ENCODE measurements at regions not wholly inside any gene's neighbourhood (a gene's known extent, or its start where the extent isn't known, plus 50 kb on each side); places are given as distances from the start of the nearest gene placed in this dataset.
"Not testable (repeated sequence)": the region's sequence is repeated elsewhere in the genome, so short reads cannot be mapped to it uniquely, and the experiment has no call there.

GRCh38 chr4:83947125-83947829 is 411.4 kb downstream of the GPAT3 start:
- no peak overlapping the region for H3K9ac ChIP-seq (ENCODE audit: extremely low read depth, insufficient read length, low read length)
- no peak overlapping the region for H2BK5ac ChIP-seq (ENCODE audit: insufficient read length, low read length)
- no peak overlapping the region for H3K27ac ChIP-seq (ENCODE audit: insufficient read length, low read depth, low read length)
- H2AK5ac ChIP-seq (ENCODE audit: insufficient read length, low read length), result no peak overlapping the region
- H4K8ac ChIP-seq (replicated peaks; ENCODE audit: insufficient read length, low read depth, low read length), result no peak overlapping the region
- H3K79me2 ChIP-seq (ENCODE audit: insufficient read depth, low read length), result no peaks in the 10 kb centered on the region
- H3K79me1 ChIP-seq (ENCODE audit: insufficient read depth, low read depth, low read length, poor library complexity, severe bottlenecking), result no peaks in the 10 kb centered on the region
- H3K27me3 ChIP-seq (ENCODE audit: insufficient read depth, low read length), result no peaks in the 10 kb centered on the region
- no peak overlapping the region for H2BK20ac ChIP-seq (ENCODE audit: low read depth, low read length, poor library complexity, severe bottlenecking)
- TF ChIP-seq CTCF (conservative IDR thresholded peaks at IDR 0.05), result no peak
- no peak overlapping the region for H4K5ac ChIP-seq (ENCODE audit: insufficient read length, low read depth, low read length)
- no peaks in the 10 kb centered on the region for H3K9me3 ChIP-seq (ENCODE audit: control insufficient read depth, low read depth, low read length)
- H3K4me1 ChIP-seq (ENCODE audit: insufficient read depth, low read length), result no peaks in the 10 kb centered on the region
- H3K4ac ChIP-seq (ENCODE audit: low read depth, low read length), result no peak overlapping the region
- no peak overlapping the region for H2AFZ ChIP-seq (ENCODE audit: low read length)
- no peak overlapping the region for H2BK15ac ChIP-seq (ENCODE audit: low read depth, low read length)
- Mint-ChIP-seq H3K9me3 (peaks cover 8 to 13% of the 10 kb centered on the region in 2 experiments), H3K36me3 (ENCODE audit: insufficient read depth in 1 of 3, low read depth in 3 of 3) (peaks cover 1 to 9% (median 6%) of the 10 kb centered on the region in 3 experiments; a peak in 5 of 7 replicates), H3K4me1 (peaks cover 5 to 13% of the 10 kb centered on the region in 2 experiments), H3K27ac (no peak overlapping the region; a peak in 1 of 7 replicates), H3K27me3 (ENCODE audit: low read depth) (no peaks in the 10 kb centered on the region; the same call in 1 of the 2 replicates), H3K4me3 (no peak overlapping the region)
- H3K23me2 ChIP-seq (ENCODE audit: insufficient read length, low read depth, low read length, poor library complexity, severe bottlenecking), result no peaks in the 10 kb centered on the region
- H2BK120ac ChIP-seq (ENCODE audit: low read depth, low read length, poor library complexity, severe bottlenecking), result no peak overlapping the region
- H4K91ac ChIP-seq (ENCODE audit: insufficient read length, low read depth, low read length), result no peak overlapping the region
- H3K14ac ChIP-seq (ENCODE audit: insufficient read depth, low read length), result no peak overlapping the region
- H3K18ac ChIP-seq (ENCODE audit: insufficient read length, low read depth, low read length), result no peak overlapping the region
- H4K20me1 ChIP-seq (ENCODE audit: control insufficient read depth, insufficient read depth, insufficient read length), result no peaks in the 10 kb centered on the region
- no peak overlapping the region for H3T11ph ChIP-seq (ENCODE audit: low read length)
- no peak overlapping the region for H3K4me2 ChIP-seq (ENCODE audit: insufficient read depth, insufficient read length, low read length)
- WGBS (ENCODE audit: extremely low coverage, insufficient read length, low lambda C conversion rate), result no CpG with 5 or more reads among the region's 8 CpGs
- H3K23ac ChIP-seq (ENCODE audit: insufficient read length, low read depth, low read length), result no peak overlapping the region
- DNase-seq, result no peak
- H2BK12ac ChIP-seq (ENCODE audit: insufficient read length, low read depth, low read length), result no peak overlapping the region
- H3K56ac ChIP-seq (ENCODE audit: insufficient read length, low read depth, low read length), result no peak overlapping the region

DNA sequence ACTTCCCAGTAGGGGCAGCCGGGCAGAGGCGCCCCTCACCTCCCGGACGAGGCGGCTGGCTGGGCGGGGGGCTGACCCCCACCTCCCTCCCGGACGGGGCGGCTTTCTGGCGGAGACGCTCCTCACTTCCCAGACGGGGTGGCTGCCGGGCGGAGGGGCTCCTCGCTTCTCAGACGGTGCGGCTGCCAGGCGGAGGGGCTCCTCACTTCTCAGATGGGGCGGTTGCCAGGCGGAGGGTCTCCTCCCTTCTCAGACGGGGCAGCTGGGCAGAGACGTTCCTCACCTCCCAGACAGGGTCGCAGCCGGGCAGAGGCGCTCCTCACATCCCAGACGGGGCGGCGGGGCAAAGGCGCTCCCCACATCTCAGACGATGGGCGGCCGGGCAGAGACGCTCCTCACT is 407.8 kb downstream of the GPAT3 start:
- not testable (repeated sequence) for H3K27ac Mint-ChIP-seq; H4K5ac ChIP-seq (ENCODE audit: insufficient read length, low read depth, low read length); H3K27ac ChIP-seq (ENCODE audit: insufficient read length, low read depth, low read length); H3K4me3 Mint-ChIP-seq; H3K9ac ChIP-seq (ENCODE audit: extremely low read depth, insufficient read length, low read length); H3K23me2 ChIP-seq (ENCODE audit: insufficient read length, low read depth, low read length, poor library complexity, severe bottlenecking); H4K91ac ChIP-seq (ENCODE audit: insufficient read length, low read depth, low read length); H3T11ph ChIP-seq (ENCODE audit: low read length); H3K14ac ChIP-seq (ENCODE audit: insufficient read depth, low read length); H3K56ac ChIP-seq (ENCODE audit: insufficient read length, low read depth, low read length); H2BK5ac ChIP-seq (ENCODE audit: insufficient read length, low read length); DNase-seq; H4K8ac ChIP-seq (replicated peaks; ENCODE audit: insufficient read length, low read depth, low read length); H2BK15ac ChIP-seq (ENCODE audit: low read depth, low read length); H2BK12ac ChIP-seq (ENCODE audit: insufficient read length, low read depth, low read length); H2BK120ac ChIP-seq (ENCODE audit: low read depth, low read length, poor library complexity, severe bottlenecking); H3K27me3 Mint-ChIP-seq (ENCODE audit: low read depth); H3K18ac ChIP-seq (ENCODE audit: insufficient read length, low read depth, low read length); H3K27me3 ChIP-seq (ENCODE audit: insufficient read depth, low read length); H2AFZ ChIP-seq (ENCODE audit: low read length); H2BK20ac ChIP-seq (ENCODE audit: low read depth, low read length, poor library complexity, severe bottlenecking); H3K9me3 ChIP-seq (ENCODE audit: control insufficient read depth, low read depth, low read length); H3K79me2 ChIP-seq (ENCODE audit: insufficient read depth, low read length); H2AK5ac ChIP-seq (ENCODE audit: insufficient read length, low read length); H3K4me1 ChIP-seq (ENCODE audit: insufficient read depth, low read length); H3K79me1 ChIP-seq (ENCODE audit: insufficient read depth, low read depth, low read length, poor library complexity, severe bottlenecking); H4K20me1 ChIP-seq (ENCODE audit: control insufficient read depth, insufficient read depth, insufficient read length); H3K23ac ChIP-seq (ENCODE audit: insufficient read length, low read depth, low read length); H3K4ac ChIP-seq (ENCODE audit: low read depth, low read length); H3K4me2 ChIP-seq (ENCODE audit: insufficient read depth, insufficient read length, low read length)
- Mint-ChIP-seq H3K4me1 (peaks cover 5 to 13% of the 10 kb centered on the region in 2 experiments), H3K36me3 (ENCODE audit: insufficient read depth in 1 of 3, low read depth in 3 of 3) (peaks cover 2 to 11% (median 6%) of the 10 kb centered on the region in 3 experiments; a peak in 5 of 7 replicates), H3K9me3 (peaks cover 10 to 14% of the 10 kb centered on the region in 2 experiments)
- whole genome bisulfite sequencing (ENCODE audit: extremely low coverage, insufficient read length, low lambda C conversion rate), result no CpG with 5 or more reads among the region's 33 CpGs
